A673 (cell line): ENCODE measurements at regions not wholly inside any gene's neighbourhood (a gene's known extent, or its start where the extent isn't known, plus 50 kb on each side); places are given as distances from the start of the nearest gene placed in this dataset.

Source experiments
- CTCF ChIP-seq: fragments of 300-800, 200-600 bp; sonication (generic); conservative IDR thresholded peaks from 2 replicates; pipeline ENCODE4 v1.5.1; 2017; ENCODE audit warnings: low read depth, mild to moderate bottlenecking, antibody characterized with exemption, low read length, moderate library complexity, mixed read lengths
- EZH2 ChIP-seq: fragments of 200-600 bp; sonication (generic); IDR thresholded peaks from 2 replicates; pipeline ENCODE4 v1.6.1; 2017; ENCODE audit warnings: borderline replicate concordance, low read depth, mild to moderate bottlenecking, mixed read lengths, antibody characterized with exemption, low read length; ENCODE audit not compliant: poor library complexity, severe bottlenecking

GRCh38 chr17:77033892-77034404, 106.8 kb upstream of the SEC14L1 start:
- TF ChIP-seq CTCF (no peak), EZH2 (no peak)
